Type B pancreatic cell (in vitro differentiated cells): ENCODE measurements at regions not wholly inside any gene's neighbourhood (a gene's known extent, or its start where the extent isn't known, plus 50 kb on each side); places are given as distances from the start of the nearest gene placed in this dataset.

Source experiments
- DNase-seq: peaks from one replicate; pipeline ENCODE4 v3.0.0; 2021; ENCODE audit warnings: mixed read lengths; ENCODE audit not compliant: unreplicated experiment; ENCODE audit errors: extremely low spot score
- H3K27ac Mint-ChIP-seq: 2 replicates; pipeline ENCODE4 v1.8.0; 2021; ENCODE audit warnings: mild to moderate bottlenecking, mixed read lengths
- H3K27me3 Mint-ChIP-seq: 2 replicates; pipeline ENCODE4 v1.8.0; 2021; ENCODE audit warnings: mixed read lengths
- H3K36me3 Mint-ChIP-seq: 2 replicates; pipeline ENCODE4 v1.8.0; 2021; ENCODE audit warnings: mixed read lengths
- H3K4me1 Mint-ChIP-seq: one replicate; pipeline ENCODE4 v1.8.0; 2021; ENCODE audit warnings: mixed read lengths; ENCODE audit not compliant: unreplicated experiment
- H3K4me3 Mint-ChIP-seq: 2 replicates; pipeline ENCODE4 v1.8.0; 2021; ENCODE audit warnings: mild to moderate bottlenecking, mixed read lengths
- H3K9me3 Mint-ChIP-seq: 2 replicates; pipeline ENCODE4 v1.8.0; 2021; ENCODE audit warnings: mixed read lengths
- CTCF ChIP-seq: fragments of 200-600 bp; sonication (generic); conservative IDR thresholded peaks from 2 replicates; pipeline ENCODE4 v1.5.0; 2021; ENCODE audit warnings: antibody characterized with exemption, mild to moderate bottlenecking

- no peak for TF ChIP-seq CTCF
- no peak for DNase-seq
- Mint-ChIP-seq H3K4me1 (no peaks in the 10 kb centered on the region), H3K36me3 (no peaks in the 10 kb centered on the region), H3K9me3 (no peaks in the 10 kb centered on the region), H3K27me3 (peaks cover 49% of the 10 kb centered on the region), H3K4me3 (no peak overlapping the region), H3K27ac (no peak overlapping the region)
Measured at GRCh38 chr18:47412924-47413323, 161.5 kb upstream of the SKOR2 start.

GRCh38 chr18:47411159-47411558, 159.7 kb upstream of the SKOR2 start:
- no peaks in the 10 kb centered on the region for H3K9me3 Mint-ChIP-seq
- H3K27me3 Mint-ChIP-seq, result peaks cover 39% of the 10 kb centered on the region
- H3K4me1 Mint-ChIP-seq, result no peaks in the 10 kb centered on the region
- no peak for DNase-seq
- H3K27ac Mint-ChIP-seq, result no peak overlapping the region
- H3K4me3 Mint-ChIP-seq, result no peak overlapping the region
- H3K36me3 Mint-ChIP-seq, result no peaks in the 10 kb centered on the region
- TF ChIP-seq CTCF, result no peak

GRCh38 chr18:47410139-47410538, 158.7 kb upstream of the SKOR2 start:
- Mint-ChIP-seq H3K36me3 (no peaks in the 10 kb centered on the region), H3K27ac (no peak overlapping the region), H3K9me3 (no peaks in the 10 kb centered on the region), H3K27me3 (peaks cover 32% of the 10 kb centered on the region), H3K4me1 (no peaks in the 10 kb centered on the region), H3K4me3 (no peak overlapping the region)
- TF ChIP-seq CTCF, result no peak
- no peak for DNase-seq

GRCh38 chr18:47409519-47409918, 158.1 kb upstream of the SKOR2 start:
- no peaks in the 10 kb centered on the region for H3K36me3 Mint-ChIP-seq
- DNase-seq, result no peak
- no peak overlapping the region for H3K27ac Mint-ChIP-seq
- H3K27me3 Mint-ChIP-seq, result peaks cover 27% of the 10 kb centered on the region
- H3K9me3 Mint-ChIP-seq, result no peaks in the 10 kb centered on the region
- TF ChIP-seq CTCF, result no peak
- no peaks in the 10 kb centered on the region for H3K4me1 Mint-ChIP-seq
- no peak overlapping the region for H3K4me3 Mint-ChIP-seq

GRCh38 chr18:47407736-47408135, 156.3 kb upstream of the SKOR2 start:
- H3K36me3 Mint-ChIP-seq, result no peaks in the 10 kb centered on the region
- no peak overlapping the region for H3K27ac Mint-ChIP-seq
- no peaks in the 10 kb centered on the region for H3K9me3 Mint-ChIP-seq
- no peak overlapping the region for H3K4me3 Mint-ChIP-seq
- no peaks in the 10 kb centered on the region for H3K4me1 Mint-ChIP-seq
- peaks cover 26% of the 10 kb centered on the region for H3K27me3 Mint-ChIP-seq
- no peak for TF ChIP-seq CTCF
- DNase-seq, result no peak

GRCh38 chr18:47404845-47405244, 153.4 kb upstream of the SKOR2 start:
- Mint-ChIP-seq H3K27me3 (peaks cover 16% of the 10 kb centered on the region), H3K27ac (no peak overlapping the region), H3K36me3 (no peaks in the 10 kb centered on the region), H3K4me1 (no peaks in the 10 kb centered on the region), H3K4me3 (no peak overlapping the region), H3K9me3 (no peaks in the 10 kb centered on the region)
- TF ChIP-seq CTCF, result no peak
- DNase-seq, result no peak
